GM12891 (cell line): ENCODE measurements at regions not wholly inside any gene's neighbourhood (a gene's known extent, or its start where the extent isn't known, plus 50 kb on each side); places are given as distances from the start of the nearest gene placed in this dataset.

ENCODE experiments used
- DNase-seq: peaks from one replicate; pipeline ENCODE4 v3.0.0; 2011; ENCODE audit warnings: low spot score; ENCODE audit not compliant: insufficient read length
- FAIRE-seq: peaks from 2 replicates; lab custom pipeline; 2011; peaks lifted over from hg19 to GRCh38; lab: Jason Lieb, UNC
- PAX5 ChIP-seq: IDR thresholded peaks from 2 replicates; pipeline ENCODE4 v1.6.1; 2011; ENCODE audit warnings: low read length, moderate library complexity, mild to moderate bottlenecking; ENCODE audit not compliant: insufficient read depth, severe bottlenecking
- POLR2A ChIP-seq: IDR thresholded peaks from 2 replicates; pipeline ENCODE4 v1.6.1; 2011; ENCODE audit warnings: low read depth, low read length, control low read depth
- POLR2AphosphoS5 ChIP-seq: IDR thresholded peaks from 2 replicates; pipeline ENCODE4 v1.6.1; 2011; ENCODE audit warnings: low read depth, low read length, control low read depth
- POU2F2 ChIP-seq: IDR thresholded peaks from 2 replicates; pipeline ENCODE4 v1.6.1; 2011; ENCODE audit warnings: low read depth, mild to moderate bottlenecking, control low read depth, low read length, moderate library complexity
- SPI1 ChIP-seq: IDR thresholded peaks from 2 replicates; pipeline ENCODE4 v1.6.1; 2011; ENCODE audit warnings: low read depth, low read length, control low read depth
- TAF1 ChIP-seq: IDR thresholded peaks from 2 replicates; pipeline ENCODE4 v1.6.1; 2011; ENCODE audit warnings: low read depth, low read length, control low read depth

DNA sequence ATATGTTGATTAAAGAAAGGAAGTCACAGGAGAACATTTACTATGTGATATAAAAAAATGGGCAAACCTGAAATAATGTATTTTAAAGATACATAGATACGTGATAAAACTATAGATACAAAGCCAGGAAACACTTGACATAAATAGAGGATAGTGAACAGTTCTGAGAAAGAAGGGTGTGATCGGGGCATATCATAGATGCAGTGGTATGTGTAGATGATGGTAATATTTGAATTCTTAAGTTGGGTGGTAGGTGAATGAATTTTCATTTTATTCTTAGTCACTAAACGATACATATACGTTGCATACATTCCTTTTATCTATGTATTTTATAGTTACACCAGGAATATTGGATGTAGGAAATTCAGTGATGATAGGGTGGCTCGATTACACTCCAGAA is 138.7 kb upstream of the ARRDC3 start:
- DNase-seq (no peak), FAIRE-seq (no peak)
- TF ChIP-seq SPI1 (no peak), TAF1 (no peak), POLR2A (no peak), PAX5 (no peak), POU2F2 (no peak), POLR2AphosphoS5 (no peak)

GRCh38 chr5:91521334-91521733 is 138.2 kb upstream of the ARRDC3 start:
- TF ChIP-seq TAF1 (no peak), POLR2A (no peak), POLR2AphosphoS5 (no peak), PAX5 (no peak), POU2F2 (no peak), SPI1 (no peak)
- no peak for DNase-seq
- FAIRE-seq, result no peak

GRCh38 chr5:91514400-91514799 is 131.3 kb upstream of the ARRDC3 start:
- DNase-seq, result no peak
- no peak for FAIRE-seq
- TF ChIP-seq TAF1, result no peak
- no peak for TF ChIP-seq POLR2A
- no peak for TF ChIP-seq POLR2AphosphoS5
- TF ChIP-seq POU2F2, result no peak
- TF ChIP-seq SPI1, result no peak
- TF ChIP-seq PAX5, result no peak

GRCh38 chr5:91503321-91503720 is 120.2 kb upstream of the ARRDC3 start:
- TF ChIP-seq POLR2A (no peak), PAX5 (no peak), POLR2AphosphoS5 (no peak), SPI1 (no peak), TAF1 (no peak), POU2F2 (no peak)
- FAIRE-seq, result no peak
- DNase-seq, result no peak

DNA sequence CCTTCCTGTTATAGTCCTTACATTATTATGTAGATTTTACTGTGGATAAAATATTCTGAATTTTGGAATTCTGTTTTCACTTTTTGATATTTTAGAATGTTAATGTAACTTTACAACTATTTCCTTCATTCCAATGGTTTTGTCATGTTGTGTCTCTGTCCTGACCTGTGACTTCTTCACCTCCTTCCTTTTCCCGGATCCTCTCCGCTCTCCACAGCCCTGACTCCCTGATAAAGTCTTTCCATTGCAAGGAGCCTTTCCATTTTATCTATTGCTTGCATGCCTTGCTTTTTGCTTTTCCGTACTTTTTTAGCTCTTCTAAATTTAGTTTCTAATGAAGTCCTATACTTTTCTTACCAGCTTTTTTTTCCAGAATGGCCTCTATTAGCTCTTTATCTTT is 117.6 kb upstream of the ARRDC3 start:
- FAIRE-seq (no peak), DNase-seq (no peak)
- TF ChIP-seq POU2F2 (no peak), POLR2A (no peak), POLR2AphosphoS5 (no peak), TAF1 (no peak), PAX5 (no peak), SPI1 (no peak)

GRCh38 chr5:91499943-91500531 is 116.9 kb upstream of the ARRDC3 start:
- TF ChIP-seq TAF1 (no peak), POLR2A (no peak), SPI1 (no peak), POU2F2 (no peak)
- DNase-seq (no peak), FAIRE-seq (no peak)

DNA sequence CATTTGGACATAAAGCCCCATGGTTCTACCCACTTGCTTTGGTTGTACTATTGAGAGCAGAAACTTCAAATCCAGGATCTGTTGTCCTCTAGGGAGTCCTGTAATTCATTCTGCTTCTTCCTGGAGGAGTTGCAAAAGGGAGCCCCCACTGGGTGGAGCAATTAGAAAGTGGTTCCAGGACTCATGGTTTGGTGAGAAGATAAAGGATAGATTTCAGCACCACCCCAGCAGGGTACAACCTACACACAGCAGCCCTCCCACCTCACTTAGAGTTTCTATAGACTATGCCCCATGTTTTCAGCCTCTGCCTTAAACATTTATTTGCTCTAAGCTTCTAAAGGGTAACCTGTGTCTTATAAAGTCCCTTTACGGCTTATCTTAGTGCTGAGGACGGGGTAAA is 112.6 kb upstream of the ARRDC3 start:
- FAIRE-seq (no peak), DNase-seq (no peak)
- TF ChIP-seq TAF1 (no peak), SPI1 (no peak), POLR2A (no peak), PAX5 (no peak), POLR2AphosphoS5 (no peak), POU2F2 (no peak)

- DNase-seq (no peak), FAIRE-seq (no peak)
- TF ChIP-seq PAX5 (no peak), TAF1 (no peak), SPI1 (no peak), POU2F2 (no peak), POLR2A (no peak), POLR2AphosphoS5 (no peak)
Measured at GRCh38 chr5:91494447-91494996, 111.4 kb upstream of the ARRDC3 start.

DNA sequence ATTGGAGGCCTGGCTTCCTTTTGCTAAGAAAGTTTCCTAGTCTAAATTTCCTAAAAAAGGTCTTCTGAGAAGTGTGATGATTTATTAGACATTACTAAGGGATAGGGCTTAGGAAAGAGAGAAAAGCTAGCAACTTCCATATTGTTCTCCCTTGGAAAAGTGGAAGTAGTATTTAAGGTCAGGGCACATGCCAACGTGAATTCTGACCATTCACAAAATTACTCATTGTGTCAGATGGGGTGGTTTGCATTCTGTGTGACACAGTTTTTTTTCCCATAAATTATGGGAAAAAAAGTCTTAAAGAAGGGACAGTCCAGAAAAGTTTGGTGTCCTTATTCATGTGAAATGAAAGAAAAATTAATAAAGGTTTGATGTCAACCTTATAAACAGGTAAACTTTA is 110.0 kb upstream of the ARRDC3 start:
- no peak for TF ChIP-seq TAF1
- TF ChIP-seq SPI1, result no peak
- TF ChIP-seq POU2F2, result no peak
- TF ChIP-seq POLR2A, result no peak
- TF ChIP-seq PAX5, result no peak
- no peak for TF ChIP-seq POLR2AphosphoS5
- DNase-seq (no peak), FAIRE-seq (no peak)

- FAIRE-seq (no peak), DNase-seq (no peak)
- TF ChIP-seq PAX5, result no peak
- TF ChIP-seq POLR2A, result no peak
- TF ChIP-seq POLR2AphosphoS5, result no peak
- no peak for TF ChIP-seq POU2F2
- TF ChIP-seq SPI1, result no peak
Measured at GRCh38 chr5:91491229-91491628, 108.1 kb upstream of the ARRDC3 start.
